Right ventricle myocardium inferior (tissue), 1 donor: ENCODE measurements at regions not wholly inside any gene's neighbourhood (a gene's known extent, or its start where the extent isn't known, plus 50 kb on each side); places are given as distances from the start of the nearest gene placed in this dataset.

ENCODE experiments used
- ATAC-seq: fragments of 200-7000 bp; cut with Tn5 transposase; one replicate; pipeline ENCODE4 v1.9.1; 2020; ENCODE audit warnings: mild to moderate bottlenecking, moderate library complexity
- DNase-seq: peaks from one replicate; pipeline ENCODE4 v3.0.0; 2021; ENCODE audit errors: missing footprints
- intact Hi-C: fragments of 100-400 bp; cut with DNase I; formaldehyde crosslinking; loops from one replicate; pipeline ENCODE4 v1.11.0; 2022
- donor health status: DM: no; HTN: yes; CAD: no; lungs with severe emphysema.

DNA sequence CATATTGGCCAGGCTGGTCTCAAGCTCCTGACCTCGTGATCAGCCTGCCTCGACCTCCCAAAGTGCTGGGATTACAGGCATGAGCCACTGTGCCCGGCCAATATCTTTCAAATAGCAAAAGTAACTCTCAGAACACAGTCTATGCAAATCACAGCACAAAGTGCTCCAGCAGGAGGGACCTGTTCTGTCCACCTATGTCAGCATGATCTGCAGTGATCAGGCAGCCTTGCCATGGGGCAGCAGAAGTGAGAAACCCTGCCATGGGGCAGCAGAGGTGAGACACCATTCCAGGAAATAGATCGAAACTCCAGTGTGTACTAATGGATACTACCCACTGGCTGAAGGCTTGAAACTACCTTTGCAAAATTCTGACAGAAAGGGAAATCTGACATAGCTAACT lies 78.5 kb upstream of the EIF5 start:
- ATAC-seq (no peak), DNase-seq (no peak)
- intact Hi-C loops: no loop called here

DNA sequence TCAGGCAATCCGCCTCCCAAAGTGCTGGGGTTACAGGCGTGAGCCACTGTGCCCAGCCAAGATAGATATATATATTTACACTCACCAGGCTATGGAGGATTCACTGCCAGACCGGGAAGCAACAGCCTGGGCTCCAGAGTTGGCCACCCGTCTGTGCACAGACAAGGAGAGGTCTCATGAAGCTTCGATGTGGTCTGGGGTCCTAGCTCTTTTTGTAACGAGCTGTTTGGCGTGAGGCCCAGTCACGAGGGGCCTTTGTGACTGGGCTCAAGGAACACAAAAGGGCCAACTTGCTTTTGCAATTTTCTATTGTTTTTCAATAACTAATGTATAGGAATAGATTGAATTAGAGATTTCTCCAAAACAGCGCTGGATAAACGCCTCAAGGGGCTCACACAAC lies 77.6 kb upstream of the EIF5 start:
- no peak for ATAC-seq
- intact Hi-C loops: no loop called here

DNA sequence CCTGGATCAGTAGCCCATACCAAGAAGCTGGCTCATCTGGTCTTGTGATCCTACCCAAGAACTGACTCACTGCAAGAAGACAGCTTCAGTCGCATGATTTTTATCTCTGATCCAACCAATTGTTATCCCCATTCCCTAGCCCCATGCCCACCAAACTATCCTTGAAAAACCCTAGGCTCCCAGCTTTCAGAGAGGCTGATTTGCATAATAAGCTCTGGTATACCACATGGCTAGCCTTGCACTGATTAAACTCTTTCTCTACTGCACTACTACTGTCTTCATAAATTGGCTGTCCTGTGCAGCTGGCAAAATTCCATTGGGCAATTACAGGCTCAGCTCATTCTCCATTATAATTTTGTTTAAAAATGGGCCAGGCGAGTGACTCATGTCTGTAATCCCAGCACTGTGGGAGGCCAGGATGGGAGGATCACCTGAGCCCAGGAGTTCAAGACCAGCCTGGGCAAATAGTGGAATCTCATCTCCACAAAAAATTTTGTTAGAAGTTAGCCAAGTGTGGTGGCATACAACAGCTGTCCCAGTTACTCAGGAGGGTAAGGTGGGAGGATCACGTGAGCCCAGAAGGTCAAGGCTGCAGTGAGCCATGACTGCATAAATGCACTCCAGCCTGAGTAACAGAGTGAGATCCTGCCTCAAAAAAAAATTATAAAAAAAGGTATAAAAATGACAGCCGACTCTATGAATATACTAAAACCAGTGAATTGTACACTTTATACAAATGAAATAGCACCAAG lies 76.7 kb upstream of the EIF5 start:
- no peak for DNase-seq
- ATAC-seq: no peak
- intact Hi-C loops: no loop called here

More for the DNA sequence above, 77.6 kb upstream of the EIF5 start:
- DNase-seq: no peak

DNA sequence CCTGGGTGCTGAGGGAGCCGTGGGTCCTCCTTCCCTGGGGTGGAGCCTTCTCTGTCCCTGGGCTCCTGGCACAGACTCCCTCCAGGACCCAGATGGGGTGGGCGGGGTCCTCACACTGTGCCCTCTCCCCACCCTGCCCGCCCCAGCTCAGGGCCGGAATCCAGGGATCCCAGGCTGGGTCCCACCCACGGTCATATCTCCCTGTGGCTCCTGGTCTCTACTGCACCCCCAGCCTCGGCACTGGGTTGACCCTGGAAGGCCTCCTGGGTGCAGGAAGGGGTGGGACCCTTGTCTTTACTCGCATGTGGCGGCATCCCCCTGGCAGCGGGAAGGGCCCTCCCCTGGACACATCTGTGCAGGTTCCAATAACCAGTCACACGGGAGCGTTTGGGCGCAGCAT lies 75.8 kb upstream of the EIF5 start:
- intact Hi-C loops: no loop called here
- no peak for DNase-seq
- ATAC-seq: no peak

DNA sequence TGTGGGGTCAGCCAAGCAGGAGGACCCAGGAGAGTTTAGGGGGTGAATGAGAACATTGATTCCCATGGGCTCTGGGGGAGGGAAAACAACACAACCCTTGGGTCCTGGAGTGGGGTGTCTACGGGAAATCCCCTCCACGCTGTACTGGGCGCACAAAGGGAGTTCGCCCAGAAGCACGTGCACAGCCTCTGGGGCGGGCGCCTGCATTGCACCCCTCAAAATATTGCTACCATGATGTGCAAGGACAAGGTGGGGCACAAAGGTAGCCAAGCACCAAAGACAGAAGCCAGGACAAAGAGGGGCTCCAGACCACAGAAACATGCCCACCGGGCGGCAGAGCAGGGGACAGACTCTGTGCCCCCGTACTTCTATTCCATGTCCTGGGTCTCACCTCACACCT lies 74.9 kb upstream of the EIF5 start:
- DNase-seq (no peak), ATAC-seq (no peak)
- intact Hi-C loops: no loop called here

DNA sequence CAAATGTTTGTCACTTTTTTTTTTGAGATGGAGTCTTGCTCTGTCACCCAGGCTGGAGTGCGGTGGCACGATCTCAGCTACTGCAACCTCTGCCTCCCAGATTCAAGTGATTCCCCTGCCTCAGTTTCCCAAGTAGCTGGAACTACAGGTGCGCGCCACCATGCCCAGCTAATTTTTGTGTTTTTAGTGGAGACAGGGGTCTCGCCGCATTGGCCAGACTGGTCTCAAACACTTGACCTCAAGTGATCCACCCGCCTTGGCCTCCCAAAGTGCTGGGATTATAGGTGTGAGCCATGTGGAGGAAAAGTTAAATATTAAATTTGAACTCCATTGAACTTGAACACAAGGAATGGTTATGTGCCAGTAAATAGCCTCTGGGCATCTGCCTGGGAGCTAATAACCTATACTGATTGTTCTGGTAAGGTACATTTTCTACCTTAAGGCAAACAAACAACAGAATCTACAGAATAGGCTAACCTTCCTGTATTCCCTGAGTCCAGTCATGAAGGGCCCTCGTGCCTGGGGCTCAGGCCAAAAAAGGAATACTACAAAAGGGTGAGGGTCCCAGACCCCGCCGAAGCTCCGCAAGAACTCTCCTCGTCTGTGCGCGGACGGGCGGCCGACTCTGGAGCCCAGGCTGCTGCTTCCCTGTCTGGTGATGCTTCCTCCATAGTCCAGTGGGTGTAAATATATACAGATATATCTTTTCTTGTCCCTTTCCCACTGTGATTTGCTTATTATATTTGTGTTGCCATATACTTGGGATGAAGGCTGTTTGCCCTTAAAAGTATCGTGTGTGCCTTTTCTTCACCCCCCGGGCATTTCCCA lies 74.0 kb upstream of the EIF5 start:
- DNase-seq (no peak), ATAC-seq (peak; percentile 42)
- intact Hi-C loops: no loop called here

DNA sequence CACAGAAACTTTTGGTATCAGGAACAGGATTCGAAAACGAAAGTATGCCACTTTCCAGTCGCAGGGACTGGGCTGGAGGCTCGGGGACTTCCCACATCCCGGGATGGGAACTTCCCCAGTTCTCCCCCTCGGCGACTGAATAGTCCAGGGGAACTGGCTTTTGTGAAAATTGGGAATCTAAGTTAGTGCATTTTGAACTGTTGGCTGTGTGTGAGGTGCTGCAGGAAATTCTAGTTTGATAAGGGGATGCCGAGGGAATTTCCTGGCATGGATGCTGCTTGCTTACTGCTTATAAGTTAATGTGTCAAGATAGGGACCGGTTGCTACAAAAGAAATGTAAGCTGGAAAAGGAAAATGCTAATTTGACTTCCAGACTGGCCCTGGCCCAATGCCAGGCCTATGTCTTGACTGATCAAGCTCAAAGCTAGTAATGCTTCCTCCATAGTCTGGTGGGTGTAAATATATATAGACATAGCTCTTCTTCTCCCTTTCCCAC lies 73.4 kb upstream of the EIF5 start:
- intact Hi-C loops: no loop called here
- DNase-seq: no peak
- ATAC-seq: peak; percentile 84

DNA sequence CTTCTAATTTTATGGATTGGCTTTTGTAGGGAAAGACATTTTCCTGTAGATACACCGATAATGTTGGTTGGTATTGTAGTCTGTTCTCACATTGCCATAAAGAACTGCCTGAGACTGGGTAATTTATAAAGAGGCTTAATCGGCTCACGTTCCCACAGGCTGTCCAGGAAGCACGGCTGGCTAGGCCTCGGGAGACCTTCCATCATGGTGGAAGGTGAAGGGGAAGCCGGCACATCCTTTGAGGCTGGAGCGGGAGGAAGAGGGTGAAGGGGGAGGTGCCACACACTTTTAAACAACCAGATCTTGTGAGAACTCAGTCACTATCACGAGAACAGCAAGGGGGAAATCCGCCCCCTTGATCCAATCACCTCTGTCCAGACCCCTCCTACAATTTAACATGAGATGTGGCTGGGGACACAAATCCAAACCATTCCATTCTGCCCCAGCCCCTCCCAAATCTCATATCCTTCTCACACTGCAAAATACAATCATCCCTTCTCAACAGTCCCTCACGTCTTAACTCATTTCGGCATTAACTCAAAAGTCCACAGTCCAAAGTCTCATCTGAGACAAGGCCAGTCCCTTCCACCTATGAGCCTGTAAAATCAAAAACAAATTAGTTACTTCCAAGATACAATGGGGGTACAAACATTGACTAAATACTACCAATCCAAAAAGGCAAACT lies 66.7 kb upstream of the EIF5 start:
- no peak for ATAC-seq
- intact Hi-C loops: no loop called here
- DNase-seq: no peak

DNA sequence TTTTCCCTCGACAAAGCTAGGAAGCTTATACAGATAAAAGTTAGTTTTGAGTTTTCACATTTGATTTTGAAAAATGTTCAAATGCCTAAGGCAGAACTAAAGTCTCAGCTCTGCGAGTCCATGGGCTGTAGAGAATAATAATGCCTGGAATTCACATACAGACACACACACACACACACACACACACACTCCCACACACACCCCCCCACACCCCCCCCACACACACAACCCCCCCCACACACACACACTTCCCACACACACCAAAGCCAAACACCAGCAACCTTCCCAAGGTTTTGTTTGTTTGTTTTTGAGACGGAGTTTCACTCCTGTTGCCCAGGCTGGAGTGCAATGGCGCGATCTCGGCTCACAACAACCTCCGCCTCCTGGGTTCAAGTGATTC lies 62.8 kb upstream of the EIF5 start:
- ATAC-seq: no peak
- no peak for DNase-seq
- intact Hi-C loops: no loop called here

DNA sequence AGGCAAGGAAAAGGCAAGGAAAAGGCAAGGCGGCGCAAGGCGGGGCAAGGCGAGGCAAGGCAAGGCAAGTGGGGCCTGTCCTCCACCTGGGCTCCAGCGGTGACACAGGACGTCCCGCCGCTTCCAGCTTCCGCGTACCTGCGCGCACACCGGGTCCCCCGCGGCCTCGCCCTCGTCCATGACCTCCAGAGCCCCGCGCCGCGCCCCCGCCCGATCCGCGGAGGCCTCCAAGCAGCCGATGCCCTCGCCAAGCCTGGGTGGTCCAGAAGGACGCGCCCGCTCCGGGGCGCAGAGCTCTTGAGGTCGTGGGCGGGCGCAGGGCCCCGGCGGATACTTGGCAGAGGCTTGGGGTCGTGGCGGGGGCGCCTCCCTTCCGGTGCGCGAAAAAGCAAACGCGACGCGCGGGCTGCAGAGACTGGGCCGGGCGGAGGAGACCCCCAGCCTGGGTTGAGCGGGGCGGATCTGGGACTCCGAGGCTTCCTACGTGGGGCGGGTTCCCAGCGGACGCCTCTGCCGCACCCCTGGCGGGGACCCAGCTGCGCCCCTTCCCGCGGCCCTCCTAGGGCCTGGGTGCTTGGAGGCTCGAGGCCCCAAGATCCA lies 60.8 kb upstream of the EIF5 start:
- intact Hi-C loops: no loop called here
- peak; percentile 46 for ATAC-seq
- DNase-seq: no peak

DNA sequence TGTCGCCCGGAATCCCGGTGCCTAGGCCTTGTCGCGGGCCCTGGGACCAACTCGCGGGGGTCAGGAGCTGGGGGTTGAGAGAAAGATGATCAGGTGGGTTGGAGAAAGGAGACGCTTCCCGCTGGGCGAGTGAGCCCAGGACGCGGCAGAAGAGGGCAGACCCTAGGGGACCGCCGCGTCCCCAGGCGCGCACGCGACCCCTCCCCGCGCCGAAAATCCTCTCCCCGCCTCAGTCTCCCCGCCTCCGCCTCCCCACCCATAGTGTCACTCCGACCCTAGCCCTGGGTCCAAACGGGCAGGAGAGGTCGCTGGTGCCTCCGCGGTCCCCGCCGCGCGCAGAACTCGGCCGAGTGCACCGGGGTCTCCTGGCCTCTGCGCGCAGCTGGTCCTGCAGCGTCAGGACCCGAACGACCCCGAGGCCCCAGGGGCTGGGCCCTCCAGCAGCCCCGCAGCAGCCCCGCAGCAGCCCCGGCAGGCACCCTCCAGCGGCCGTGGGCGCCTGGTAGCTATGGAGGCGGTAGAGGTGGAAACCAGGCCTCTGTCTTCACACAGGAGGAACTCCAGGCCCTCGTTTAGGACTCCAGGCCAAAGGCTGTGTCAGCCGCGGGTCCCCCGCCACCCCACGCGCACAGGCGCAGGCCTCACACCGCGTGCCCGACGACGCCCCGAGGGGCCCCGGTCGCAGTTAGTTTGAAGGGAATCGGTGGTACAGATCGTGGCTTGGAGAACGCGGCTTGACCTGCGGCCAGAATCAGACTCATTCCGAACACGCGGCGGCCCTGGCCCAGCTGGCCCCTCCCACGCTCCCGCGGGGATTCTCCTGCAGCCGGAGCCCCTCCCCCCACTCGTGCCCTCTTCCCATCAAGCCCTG lies 60.1 kb upstream of the EIF5 start:
- intact Hi-C loops: no loop called here

DNA sequence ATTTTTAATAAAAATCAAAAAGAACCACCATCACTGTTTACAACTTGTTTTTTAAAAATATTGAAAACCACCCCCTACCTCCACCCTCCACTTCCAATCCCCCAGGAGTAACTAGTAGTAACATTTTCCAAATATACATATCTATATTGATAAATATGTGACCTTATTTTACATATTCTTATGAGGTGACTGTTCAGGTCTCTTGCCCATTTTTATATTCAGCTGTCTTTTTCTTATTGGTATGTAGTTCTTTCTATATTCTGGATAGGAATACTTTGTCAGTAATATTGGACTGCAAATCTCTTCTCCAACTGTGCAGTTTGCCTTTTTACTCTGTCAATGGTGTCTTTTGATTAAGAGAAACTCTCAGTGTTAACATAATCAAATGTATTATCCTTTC lies 59.0 kb upstream of the EIF5 start:
- DNase-seq: no peak
- intact Hi-C loops: no loop called here
- ATAC-seq: no peak

More for the DNA sequence above, 60.1 kb upstream of the EIF5 start:
- DNase-seq: no peak
- peak; percentile 10 for ATAC-seq

DNA sequence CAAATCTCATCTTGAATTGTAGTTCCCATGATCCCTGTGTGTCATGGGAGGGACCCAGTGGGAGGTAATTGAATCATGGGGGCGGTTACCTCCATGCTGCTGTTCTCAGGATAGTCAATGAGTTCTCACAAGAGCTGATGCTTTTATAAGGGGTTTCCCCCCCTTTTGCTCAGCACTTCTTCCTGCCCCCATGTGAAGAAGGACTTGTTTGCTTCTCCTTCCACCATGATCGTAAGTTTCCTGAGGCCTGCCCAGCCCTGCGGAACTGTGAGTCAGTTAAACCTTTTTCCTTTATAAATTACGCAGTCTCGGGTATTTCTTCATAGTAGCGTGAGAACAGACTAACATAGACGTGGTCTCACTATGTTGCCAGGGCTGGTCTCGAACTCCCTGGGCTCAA lies 56.1 kb upstream of the EIF5 start:
- intact Hi-C loops: no loop called here
- DNase-seq (no peak), ATAC-seq (no peak)

DNA sequence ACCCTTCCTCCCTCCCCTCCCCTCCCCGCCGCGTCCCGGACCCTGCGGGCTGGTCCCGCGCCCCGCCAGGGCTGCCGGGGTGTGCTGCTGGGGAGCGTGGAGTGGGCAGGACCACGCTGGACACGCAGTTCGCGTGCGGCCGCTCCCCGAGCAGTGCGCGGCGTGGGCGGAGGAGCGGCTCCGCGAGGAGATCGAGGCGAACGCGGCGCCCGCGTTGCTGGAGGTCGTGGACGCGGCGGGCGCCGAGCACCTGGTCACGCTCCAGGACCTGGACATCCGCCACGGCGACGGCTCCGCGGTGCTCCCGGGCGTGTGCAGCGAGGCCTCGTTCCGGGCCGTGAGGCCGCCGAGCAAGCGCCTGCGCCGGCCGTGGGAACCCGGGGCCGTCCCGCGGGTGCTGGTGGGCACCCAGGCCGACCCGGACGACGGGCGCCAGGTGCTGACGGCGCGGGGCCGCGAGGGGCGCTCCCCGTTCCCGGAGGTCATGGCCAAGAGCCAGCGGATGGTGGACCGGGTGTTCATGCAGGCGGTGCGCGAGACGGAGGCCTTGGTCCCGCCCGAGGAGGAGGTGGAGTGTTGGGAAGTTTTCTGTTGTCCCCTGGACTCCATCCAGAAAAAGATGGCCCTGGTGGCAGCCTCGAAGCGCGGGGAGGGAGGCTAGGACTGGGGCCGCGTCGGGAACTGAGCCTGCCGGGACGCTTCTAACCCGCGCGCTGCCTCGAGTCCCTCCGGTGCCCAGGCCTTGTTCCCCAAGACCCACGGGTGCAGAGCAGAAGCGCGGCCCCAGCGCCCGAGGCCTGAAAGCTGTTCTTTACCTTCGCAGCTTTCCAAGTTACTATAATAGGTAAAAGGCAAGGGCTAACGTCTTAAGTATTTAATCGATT lies 54.7 kb upstream of the EIF5 start:
- DNase-seq: no peak
- peak; percentile 26 for ATAC-seq
- intact Hi-C loops: no loop called here

DNA sequence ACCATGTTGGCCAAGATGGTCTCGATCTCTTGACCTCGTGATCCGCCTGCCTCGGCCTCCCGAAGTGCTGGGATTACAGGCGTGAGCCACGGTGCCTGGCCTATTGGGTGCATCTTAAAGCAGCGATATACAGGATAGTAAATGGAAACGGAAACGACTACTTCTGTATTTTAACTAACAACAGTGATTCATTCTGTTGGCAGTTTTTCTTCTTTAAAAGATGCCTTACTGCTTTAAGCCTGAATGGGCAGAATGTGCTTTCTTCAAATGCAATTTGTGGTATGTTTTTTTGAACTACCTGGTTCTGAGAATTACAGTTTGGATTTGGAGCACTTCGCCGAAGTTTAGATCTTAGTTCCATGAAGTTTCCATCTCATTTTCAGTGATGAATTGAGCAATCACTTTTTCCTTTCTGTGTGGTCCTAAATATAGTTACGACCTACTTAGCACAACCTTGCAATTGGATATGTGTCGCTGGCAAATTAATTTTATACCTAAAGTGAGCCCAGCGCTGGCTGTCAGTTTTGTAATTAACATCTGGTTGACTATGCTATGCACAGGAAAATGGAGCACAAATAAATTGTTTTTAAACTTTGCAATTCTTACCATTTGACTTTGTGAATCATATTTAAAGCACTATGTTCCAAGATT lies 53.6 kb upstream of the EIF5 start:
- DNase-seq (no peak), ATAC-seq (no peak)
- intact Hi-C loops: no loop called here

DNA sequence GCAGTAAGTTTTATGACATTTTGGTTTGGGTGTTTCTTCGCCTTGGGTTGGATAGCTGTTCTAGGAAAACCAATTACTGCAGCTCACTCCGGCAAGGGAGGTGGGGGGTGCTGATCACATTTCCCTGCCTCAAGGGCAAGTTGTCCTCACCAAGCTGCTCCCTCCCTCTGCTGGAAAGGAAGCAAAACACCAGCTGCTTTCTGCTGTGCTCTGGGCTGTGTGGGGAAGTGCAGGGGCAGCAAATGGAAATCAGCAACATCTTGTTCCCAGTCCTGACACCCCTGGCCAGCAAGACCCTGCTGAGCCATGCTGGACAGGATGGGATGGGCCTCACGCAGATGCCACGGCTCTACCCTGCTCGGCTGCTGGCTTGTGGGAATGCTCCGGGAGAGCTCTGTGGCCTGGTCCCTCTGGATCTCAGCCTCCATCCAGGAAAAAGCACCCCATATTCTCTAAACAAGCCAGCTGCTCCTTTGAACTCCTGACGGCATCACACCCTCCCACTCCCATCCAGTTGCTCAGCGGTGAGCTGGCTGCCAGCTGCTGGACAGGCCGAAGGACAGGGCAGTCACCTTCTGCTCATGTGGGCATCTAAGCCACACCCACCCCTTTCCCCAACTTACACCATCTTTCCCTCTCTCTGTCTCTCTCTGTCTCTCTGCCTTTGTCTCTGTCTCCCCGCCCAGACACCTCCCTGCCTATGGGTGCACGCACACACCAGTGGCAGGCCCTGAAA lies 52.4 kb upstream of the EIF5 start:
- DNase-seq: no peak
- peak; percentile 89 for ATAC-seq
- intact Hi-C loops: no loop called here
